ENCODE measurements at regions not wholly inside any gene's neighbourhood (a gene's known extent, or its start where the extent isn't known, plus 50 kb on each side); places are given as distances from the start of the nearest gene placed in this dataset.

DNA sequence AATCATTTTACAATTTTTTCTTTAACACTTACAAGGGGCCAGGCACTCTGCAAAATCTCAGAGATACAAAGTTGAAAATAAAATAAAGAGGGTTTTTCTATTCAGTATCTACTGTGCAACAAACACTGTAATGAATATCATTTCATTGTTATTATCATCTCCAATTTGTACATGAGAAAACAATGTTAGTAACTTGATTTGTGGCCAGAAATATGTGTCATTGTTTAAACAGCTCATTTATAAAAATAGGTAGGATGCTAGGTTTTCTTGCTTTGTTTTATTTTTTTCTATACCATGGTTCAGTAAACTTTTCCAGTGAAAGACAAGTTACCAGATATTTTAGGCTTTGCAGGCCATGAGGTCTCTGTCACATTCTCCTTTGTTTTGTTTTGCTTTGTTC, 318.1 kb upstream of the UBE2E2 start:
- H3K27ac ChIP-seq = no peak overlapping the region
- TF ChIP-seq, protein P1, sequence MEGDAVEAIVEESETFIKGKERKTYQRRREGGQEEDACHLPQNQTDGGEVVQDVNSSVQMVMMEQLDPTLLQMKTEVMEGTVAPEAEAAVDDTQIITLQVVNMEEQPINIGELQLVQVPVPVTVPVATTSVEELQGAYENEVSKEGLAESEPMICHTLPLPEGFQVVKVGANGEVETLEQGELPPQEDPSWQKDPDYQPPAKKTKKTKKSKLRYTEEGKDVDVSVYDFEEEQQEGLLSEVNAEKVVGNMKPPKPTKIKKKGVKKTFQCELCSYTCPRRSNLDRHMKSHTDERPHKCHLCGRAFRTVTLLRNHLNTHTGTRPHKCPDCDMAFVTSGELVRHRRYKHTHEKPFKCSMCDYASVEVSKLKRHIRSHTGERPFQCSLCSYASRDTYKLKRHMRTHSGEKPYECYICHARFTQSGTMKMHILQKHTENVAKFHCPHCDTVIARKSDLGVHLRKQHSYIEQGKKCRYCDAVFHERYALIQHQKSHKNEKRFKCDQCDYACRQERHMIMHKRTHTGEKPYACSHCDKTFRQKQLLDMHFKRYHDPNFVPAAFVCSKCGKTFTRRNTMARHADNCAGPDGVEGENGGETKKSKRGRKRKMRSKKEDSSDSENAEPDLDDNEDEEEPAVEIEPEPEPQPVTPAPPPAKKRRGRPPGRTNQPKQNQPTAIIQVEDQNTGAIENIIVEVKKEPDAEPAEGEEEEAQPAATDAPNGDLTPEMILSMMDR (conservative IDR thresholded peaks at IDR 0.05) = no peak

DNA sequence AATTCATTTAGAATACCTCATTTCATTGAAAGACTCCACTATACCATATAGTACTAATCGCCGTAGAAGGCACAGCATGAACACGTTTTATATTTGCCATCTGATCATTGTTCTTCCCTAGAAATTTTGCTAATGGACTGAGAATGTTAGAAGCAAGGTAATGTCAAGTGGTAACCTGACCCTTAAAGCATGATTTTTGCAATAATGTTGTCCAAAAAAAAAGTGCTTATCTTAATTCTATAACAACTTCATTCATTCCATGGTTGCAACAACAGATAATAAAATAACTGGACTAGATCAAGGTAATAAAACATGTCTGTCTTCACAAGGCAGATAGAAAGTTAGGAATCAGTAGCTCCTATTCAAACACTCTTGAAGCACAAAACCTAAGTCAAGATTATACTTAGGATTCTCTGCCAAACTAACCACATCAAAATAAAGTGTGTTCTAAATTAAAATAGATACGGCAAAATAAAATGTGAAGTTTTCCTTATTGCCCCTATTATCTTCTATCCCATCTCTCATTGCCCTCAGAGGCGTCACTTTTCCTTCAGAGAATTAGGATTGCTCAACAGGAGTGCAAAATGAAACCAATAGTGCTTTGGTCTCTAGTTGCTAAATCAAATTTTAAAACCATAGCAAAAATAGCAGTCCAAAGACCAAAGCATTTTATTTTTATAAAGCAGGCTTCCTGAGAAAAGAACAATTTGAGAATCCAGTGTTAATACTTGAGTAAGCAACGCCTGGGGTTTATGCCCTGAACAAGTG, 317.4 kb upstream of the UBE2E2 start:
- TF ChIP-seq, protein P1 (conservative IDR thresholded peaks at IDR 0.05) = no peak
- no peak overlapping the region for H3K27ac ChIP-seq

DNA sequence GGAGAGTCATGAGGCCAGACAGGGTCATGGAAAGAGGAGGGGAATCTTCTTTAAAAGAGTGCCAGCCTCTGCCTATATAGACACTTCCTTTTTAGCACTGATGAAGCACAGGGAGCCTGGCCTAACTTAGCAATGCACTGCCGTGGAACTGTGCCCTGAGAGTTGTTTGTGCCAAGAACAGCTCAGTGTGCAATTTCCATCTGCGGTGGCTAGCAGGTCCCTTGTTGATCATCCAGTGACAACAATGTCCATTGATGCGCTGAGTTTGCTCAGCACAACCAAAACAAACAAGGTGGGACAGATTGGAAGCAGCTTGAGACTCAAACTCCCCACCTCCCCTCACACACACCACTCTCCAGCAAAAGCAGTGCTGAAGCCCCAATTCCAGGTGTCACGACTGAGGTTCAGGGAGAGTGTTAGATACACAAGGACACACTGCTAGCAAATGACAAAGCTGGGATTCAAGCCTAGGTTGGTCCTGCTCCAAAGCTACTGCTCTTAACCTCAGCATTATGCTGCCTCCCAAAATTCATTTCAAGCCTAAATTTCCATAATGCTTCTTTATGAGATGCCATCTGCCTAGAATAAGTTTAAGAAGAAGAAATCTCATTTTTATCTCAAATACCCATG, 316.6 kb upstream of the UBE2E2 start:
- TF ChIP-seq, protein P1 (conservative IDR thresholded peaks at IDR 0.05) = no peak
- no peak overlapping the region for H3K27ac ChIP-seq

DNA sequence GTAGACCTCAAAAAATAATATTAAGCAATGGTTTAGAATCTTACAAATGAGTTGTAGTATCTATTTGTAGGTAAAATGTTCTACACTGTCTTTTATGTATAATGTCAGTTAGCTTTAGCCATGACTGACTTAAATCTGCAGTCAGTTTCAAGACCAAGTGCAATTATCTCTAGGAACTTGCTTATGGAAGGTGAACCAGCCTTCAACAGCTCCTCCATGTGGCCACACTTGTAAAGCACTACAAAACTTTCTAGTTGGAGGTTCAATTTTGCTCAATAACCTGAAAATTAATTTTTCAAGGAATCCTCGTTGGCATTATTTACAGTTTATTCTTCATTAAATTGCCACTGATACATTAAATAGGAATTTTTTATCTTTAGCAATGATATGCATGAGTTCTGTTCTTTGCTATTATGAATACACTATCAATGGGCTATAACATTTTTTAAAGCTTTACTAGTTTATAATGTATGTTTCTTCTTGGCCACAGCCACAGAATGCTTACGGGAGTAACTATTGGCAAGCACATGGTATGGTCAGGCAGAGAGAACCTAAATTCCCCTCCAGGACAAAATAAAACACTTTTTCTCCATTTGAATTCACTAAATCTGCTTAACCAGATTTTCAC, 315.3 kb upstream of the UBE2E2 start:
- TF ChIP-seq, protein P1 (conservative IDR thresholded peaks at IDR 0.05) = peak; percentile 94

DNA sequence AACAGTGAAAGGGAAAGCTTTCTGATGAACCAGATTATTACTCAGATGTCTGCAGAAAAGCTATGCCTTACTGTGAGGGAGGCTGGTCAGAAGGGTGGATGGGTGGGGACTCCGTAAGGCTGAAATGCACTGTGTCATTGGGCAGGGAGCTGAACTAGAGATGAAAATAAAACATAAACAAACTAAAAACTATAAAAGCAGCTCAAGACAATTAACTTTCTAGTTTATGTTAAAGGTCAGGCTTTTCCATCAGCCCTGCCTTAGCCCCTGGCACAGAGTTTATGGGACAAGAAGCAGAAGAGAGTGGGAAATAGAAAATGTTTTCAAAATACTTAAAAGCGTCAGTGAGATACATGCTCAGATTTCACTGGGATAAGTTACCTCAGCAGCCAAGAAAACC, 310.0 kb upstream of the UBE2E2 start:
- TF ChIP-seq, protein P1 (conservative IDR thresholded peaks at IDR 0.05) = no peak
- no peak overlapping the region for H3K27ac ChIP-seq

More for the DNA sequence above, 315.3 kb upstream of the UBE2E2 start:
- no peak overlapping the region for H3K27ac ChIP-seq

DNA sequence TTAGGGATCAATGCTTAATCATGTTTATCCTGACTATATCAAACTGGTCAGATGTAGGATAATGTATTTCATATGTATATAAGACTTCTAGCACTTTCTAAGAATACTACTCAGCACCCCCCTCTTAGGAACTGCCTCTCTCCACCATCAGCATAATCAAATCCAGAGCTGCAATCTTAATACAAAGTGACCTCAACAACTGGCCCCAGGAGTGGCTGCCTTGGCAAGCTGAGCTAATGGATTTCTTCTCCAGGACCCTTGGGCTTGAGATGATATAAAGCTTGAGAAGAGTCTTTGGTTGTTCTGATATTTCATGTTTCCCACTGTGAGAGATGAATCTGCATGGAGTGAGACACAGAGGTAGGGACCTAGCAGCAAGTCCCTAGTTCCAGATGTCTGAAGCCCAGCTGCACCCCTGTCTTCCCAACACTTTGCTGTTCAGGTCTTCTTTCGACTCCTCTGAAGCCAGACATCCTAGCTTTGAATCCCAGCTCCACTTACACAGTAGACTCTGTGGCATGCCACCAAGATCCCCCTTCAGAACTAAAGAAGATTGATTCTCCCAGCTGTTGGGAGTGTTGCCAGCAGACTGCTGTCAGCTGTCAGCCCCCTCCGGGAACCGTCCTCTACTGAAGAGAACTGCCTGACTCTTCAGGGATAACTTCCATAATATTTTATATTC, 309.3 kb upstream of the UBE2E2 start:
- TF ChIP-seq, protein P1 (conservative IDR thresholded peaks at IDR 0.05) = no peak
- no peak overlapping the region for H3K27ac ChIP-seq

DNA sequence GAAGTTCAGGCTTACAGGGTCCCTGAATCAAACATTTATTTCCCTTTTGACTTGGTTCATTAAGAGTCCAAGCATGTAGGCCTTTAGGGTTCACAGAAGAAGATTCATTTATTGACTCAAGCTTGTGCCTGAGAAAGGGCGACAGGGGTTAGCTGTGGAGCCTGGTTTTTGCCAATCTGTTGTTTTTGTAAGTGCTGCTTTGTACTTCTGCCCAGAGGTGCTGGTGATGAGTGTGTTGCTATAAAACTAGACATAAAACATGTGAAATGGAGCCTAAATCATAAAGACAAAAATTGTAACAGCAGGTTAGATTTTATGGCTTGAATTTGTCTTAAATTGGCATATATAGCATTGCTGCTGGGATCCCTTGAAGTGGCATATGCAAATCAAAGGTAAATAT, 308.3 kb upstream of the UBE2E2 start:
- no peak overlapping the region for H3K27ac ChIP-seq
- TF ChIP-seq, protein P1 (conservative IDR thresholded peaks at IDR 0.05) = no peak
